BJ (cell line): ENCODE measurements at regions not wholly inside any gene's neighbourhood (a gene's known extent, or its start where the extent isn't known, plus 50 kb on each side); places are given as distances from the start of the nearest gene placed in this dataset.

ENCODE experiments used
- CTCF ChIA-PET: fragments of 350-600 bp; formaldehyde crosslinking; extraction: SDS; loops from one replicate; lab custom pipeline; 2021; ENCODE audit warnings: antibody characterized with exemption, inconsistent platforms; lab: Yijun Ruan, JAX
- POLR2A ChIA-PET: fragments of 300-600 bp; sonication (Branson Sonifier 250); formaldehyde crosslinking; extraction: SDS; loops from one replicate; lab custom pipeline; 2021; ENCODE audit warnings: antibody characterized with exemption; lab: Charles Lee
- DNase-seq: peaks from one replicate; pipeline ENCODE4 v3.0.0-alpha.2; 2011; ENCODE audit warnings: low read depth
- H3K27me3 ChIP-seq: 2 replicates; pipeline ENCODE4 v1.6.0; 2011; ENCODE audit warnings: low read length; ENCODE audit not compliant: control insufficient read depth, insufficient read depth
- H3K36me3 ChIP-seq: 2 replicates; pipeline ENCODE4 v1.5.1; 2011; ENCODE audit warnings: low read length; ENCODE audit not compliant: control insufficient read depth, insufficient read depth
- H3K4me3 ChIP-seq: 2 replicates; pipeline ENCODE4 v1.5.1; 2011; ENCODE audit warnings: low read depth, mild to moderate bottlenecking, control low read depth, low read length
- TF ChIP-seq, protein P1 (sequence below): IDR thresholded peaks from 2 replicates; pipeline ENCODE4 v1.5.1; 2011; ENCODE audit warnings: low read depth, mild to moderate bottlenecking, control low read depth, inconsistent platforms, low read length, moderate library complexity; ENCODE audit not compliant: insufficient read depth

DNA sequence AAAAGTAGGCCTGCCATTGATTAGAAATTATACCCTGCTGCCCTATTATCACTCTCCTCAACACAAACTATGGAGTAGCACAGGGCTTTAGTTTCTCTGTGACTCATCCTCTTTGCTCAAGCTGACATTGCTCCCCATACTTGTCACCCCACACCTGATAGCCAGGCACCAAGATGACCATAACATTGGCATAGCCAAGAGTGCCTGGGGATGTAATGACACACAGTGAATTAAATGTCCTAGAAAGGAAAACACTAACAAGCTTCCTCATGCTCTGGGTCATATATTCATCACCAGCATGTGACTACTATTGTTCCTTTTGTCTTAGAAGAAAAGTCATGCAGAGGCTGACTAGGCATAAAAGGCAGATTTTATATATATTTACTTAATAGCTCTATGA lies 137.8 kb upstream of the RND3 start:
- Histone ChIP-seq H3K4me3 (no peak overlapping the region), H3K27me3 (no peaks in the 10 kb centered on the region), H3K36me3 (no peaks in the 10 kb centered on the region)
- TF ChIP-seq, protein P1, sequence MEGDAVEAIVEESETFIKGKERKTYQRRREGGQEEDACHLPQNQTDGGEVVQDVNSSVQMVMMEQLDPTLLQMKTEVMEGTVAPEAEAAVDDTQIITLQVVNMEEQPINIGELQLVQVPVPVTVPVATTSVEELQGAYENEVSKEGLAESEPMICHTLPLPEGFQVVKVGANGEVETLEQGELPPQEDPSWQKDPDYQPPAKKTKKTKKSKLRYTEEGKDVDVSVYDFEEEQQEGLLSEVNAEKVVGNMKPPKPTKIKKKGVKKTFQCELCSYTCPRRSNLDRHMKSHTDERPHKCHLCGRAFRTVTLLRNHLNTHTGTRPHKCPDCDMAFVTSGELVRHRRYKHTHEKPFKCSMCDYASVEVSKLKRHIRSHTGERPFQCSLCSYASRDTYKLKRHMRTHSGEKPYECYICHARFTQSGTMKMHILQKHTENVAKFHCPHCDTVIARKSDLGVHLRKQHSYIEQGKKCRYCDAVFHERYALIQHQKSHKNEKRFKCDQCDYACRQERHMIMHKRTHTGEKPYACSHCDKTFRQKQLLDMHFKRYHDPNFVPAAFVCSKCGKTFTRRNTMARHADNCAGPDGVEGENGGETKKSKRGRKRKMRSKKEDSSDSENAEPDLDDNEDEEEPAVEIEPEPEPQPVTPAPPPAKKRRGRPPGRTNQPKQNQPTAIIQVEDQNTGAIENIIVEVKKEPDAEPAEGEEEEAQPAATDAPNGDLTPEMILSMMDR = no peak
- no peak for DNase-seq
- CTCF ChIA-PET = interaction anchor here (0.9 kb wide), 1 partner anchor 279 kb away, joined by 3 read pairs; no protein-coding TSS in a partner anchor
- POLR2A ChIA-PET = interaction anchor here (0.6 kb wide), 1 partner anchor 94 kb away, joined by 5 read pairs; no protein-coding TSS in a partner anchor

DNA sequence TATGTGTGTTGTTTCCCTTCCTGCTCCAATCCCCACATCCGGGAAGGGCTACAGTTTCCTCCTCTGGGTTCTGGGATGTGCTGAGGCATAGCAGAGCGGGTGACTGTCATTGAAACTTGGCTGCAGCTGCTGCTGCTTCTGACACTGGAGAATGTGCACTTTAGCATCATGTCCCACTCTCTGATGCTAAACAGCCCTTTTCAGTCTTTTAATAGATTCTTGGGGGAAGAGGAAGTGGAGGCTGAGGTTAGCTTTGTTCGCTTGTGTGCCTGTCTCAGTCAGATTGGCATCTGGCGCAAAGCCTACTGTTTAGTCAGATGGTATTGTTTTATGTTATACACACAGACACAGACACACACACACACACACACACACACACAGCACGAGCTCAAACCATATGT lies 136.5 kb upstream of the RND3 start:
- CTCF ChIA-PET = interaction anchor here (0.7 kb wide), 1 partner anchor 29 kb away, joined by 4 read pairs; no protein-coding TSS in a partner anchor
- H3K27me3 ChIP-seq = no peaks in the 10 kb centered on the region
- POLR2A ChIA-PET = no interaction called here
- no peak for DNase-seq
- H3K4me3 ChIP-seq = no peak overlapping the region
- TF ChIP-seq, protein P1 = no peak
- H3K36me3 ChIP-seq = no peaks in the 10 kb centered on the region

DNA sequence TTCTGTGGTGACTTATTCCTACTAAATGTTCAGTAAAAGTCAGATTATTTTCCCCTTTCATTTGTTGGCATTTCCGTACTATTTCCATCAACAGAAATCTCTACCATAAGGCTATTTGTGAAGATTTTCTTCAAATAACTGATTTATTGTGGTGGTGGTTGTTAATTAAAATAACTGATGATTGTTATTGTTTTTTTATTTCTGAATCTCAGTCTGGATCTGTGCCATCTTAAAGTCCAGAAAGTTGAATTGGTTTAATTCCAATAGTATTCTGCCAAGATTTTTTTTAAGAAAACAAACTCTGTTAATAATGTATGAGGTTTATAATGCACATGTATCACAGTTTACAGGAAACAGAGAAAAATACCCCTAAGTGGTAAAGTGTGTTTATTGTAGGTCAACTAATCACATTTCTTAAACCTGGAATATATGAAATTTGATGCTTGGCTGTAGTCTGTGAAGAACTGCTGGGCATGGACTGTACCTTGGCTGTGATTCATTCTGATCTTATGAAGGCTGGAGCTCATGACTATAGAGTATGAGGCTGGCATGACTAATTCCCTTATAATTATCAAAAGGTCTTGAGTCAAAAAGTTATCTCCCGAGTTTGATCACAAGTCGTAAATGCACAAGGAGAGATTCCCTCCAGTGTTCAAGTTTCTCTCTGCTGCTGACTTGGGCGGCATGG lies 134.2 kb upstream of the RND3 start:
- ChIA-PET POLR2A (interaction anchor here (1.0 kb wide), 1 partner anchor 137 kb away, joined by 5 read pairs; no protein-coding TSS in a partner anchor), CTCF (no interaction called here)
- TF ChIP-seq, protein P1 = no peak
- DNase-seq = no peak
- no peak overlapping the region for H3K4me3 ChIP-seq
- no peaks in the 10 kb centered on the region for H3K27me3 ChIP-seq
- no peaks in the 10 kb centered on the region for H3K36me3 ChIP-seq

DNA sequence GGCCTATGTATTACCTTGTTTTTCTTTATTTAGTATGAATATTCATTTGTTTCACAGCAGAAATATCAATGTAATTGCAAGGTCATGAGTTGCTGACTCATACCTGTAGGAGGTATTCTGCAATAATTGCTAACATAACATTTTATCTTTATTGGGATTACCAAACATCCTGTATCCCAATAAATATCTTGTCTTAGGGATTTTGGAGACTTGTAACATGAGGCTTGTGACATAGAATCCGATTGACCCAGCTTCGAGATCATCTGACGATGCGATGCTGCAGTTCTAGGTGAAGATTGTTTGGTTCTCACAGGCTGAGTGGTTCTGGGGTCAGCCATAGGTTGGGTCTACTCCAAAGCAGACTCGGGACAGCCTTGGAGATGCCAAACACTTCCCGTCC lies 133.4 kb upstream of the RND3 start:
- TF ChIP-seq, protein P1 = no peak
- no peaks in the 10 kb centered on the region for H3K27me3 ChIP-seq
- no peaks in the 10 kb centered on the region for H3K36me3 ChIP-seq
- ChIA-PET POLR2A (no interaction called here), CTCF (interaction anchor here (0.6 kb wide), 1 partner anchor 18 kb away, joined by 3 read pairs; no protein-coding TSS in a partner anchor)
- no peak overlapping the region for H3K4me3 ChIP-seq
- no peak for DNase-seq

DNA sequence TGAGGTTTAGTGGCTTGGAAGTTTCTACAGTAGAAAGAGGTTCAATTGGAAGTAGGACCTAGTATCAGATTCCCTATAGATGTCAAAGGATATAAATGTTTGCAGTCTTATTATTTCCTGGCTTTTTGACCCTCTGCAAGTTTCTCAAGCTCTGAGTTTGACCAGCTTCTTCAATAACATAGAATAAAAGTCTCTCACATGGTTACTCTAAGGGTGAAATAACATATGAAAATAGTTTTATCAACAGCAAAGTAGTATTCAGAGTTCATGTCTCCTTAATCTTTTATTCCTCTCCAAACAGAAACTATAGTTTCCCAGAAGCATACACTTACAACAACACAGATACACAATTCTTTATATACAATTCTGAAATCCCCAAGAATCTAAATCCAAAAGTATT lies 132.9 kb upstream of the RND3 start:
- no peak for DNase-seq
- TF ChIP-seq, protein P1 = no peak
- ChIA-PET POLR2A (interaction anchor here (1.0 kb wide), 1 partner anchor 168 kb away, joined by 4 read pairs; no protein-coding TSS in a partner anchor), CTCF (interaction anchor here (0.6 kb wide), 1 partner anchor 17 kb away, joined by 3 read pairs; no protein-coding TSS in a partner anchor)
- no peaks in the 10 kb centered on the region for H3K36me3 ChIP-seq
- no peak overlapping the region for H3K4me3 ChIP-seq
- H3K27me3 ChIP-seq = no peaks in the 10 kb centered on the region
